NCI-H345 treated with DMSO at 0.1 percent for 48 hours (cell line): ENCODE measurements at regions not wholly inside any gene's neighbourhood (a gene's known extent, or its start where the extent isn't known, plus 50 kb on each side); places are given as distances from the start of the nearest gene placed in this dataset.
"Not testable (repeated sequence)": the region's sequence is repeated elsewhere in the genome, so short reads cannot be mapped to it uniquely, and the experiment has no call there.

Experiments used
- DNase-seq: peaks from one replicate; lab custom pipeline; 2025; ENCODE audit not compliant: unreplicated experiment; lab: John Stamatoyannopoulos, UW

GRCh38 chr13:23947893-23948292 lies 50.6 kb upstream of the C1QTNF9B start:
- DNase-seq = no peak

- DNase-seq = no peak
Observed at GRCh38 chr13:23949200-23949599, 51.9 kb upstream of the C1QTNF9B start.

- no peak for DNase-seq
Observed at GRCh38 chr13:23949736-23950135, 52.4 kb upstream of the C1QTNF9B start.

- DNase-seq = no peak
Observed at GRCh38 chr13:23950736-23951510, 53.6 kb upstream of the C1QTNF9B start.

- DNase-seq = no peak
Observed at GRCh38 chr13:23952796-23953195, 55.5 kb upstream of the C1QTNF9B start.

GRCh38 chr13:23953860-23954512 lies 56.7 kb upstream of the C1QTNF9B start:
- DNase-seq = no peak

GRCh38 chr13:23955064-23955463 lies 57.8 kb upstream of the C1QTNF9B start:
- no peak for DNase-seq

- DNase-seq = no peak
Observed at GRCh38 chr13:23956106-23956505, 58.8 kb upstream of the C1QTNF9B start.

GRCh38 chr13:23957981-23958380 lies 60.7 kb upstream of the C1QTNF9B start:
- DNase-seq = no peak

- no peak for DNase-seq
Observed at GRCh38 chr13:23959231-23959862, 62.0 kb upstream of the C1QTNF9B start.

- peak; percentile 3 for DNase-seq
Observed at GRCh38 chr13:23960566-23961156, 63.4 kb upstream of the C1QTNF9B start.

- DNase-seq = no peak
Observed at GRCh38 chr13:23963184-23963931, 66.1 kb upstream of the C1QTNF9B start.

GRCh38 chr13:23963947-23964346 lies 66.6 kb upstream of the C1QTNF9B start:
- no peak for DNase-seq

GRCh38 chr13:23965346-23965745 lies 68.0 kb upstream of the C1QTNF9B start:
- no peak for DNase-seq

- DNase-seq = no peak
Observed at GRCh38 chr13:23966221-23966690, 69.0 kb upstream of the C1QTNF9B start.

- no peak for DNase-seq
Observed at GRCh38 chr13:23966691-23967615, 69.7 kb upstream of the C1QTNF9B start.

- not testable (repeated sequence) for DNase-seq
Observed at GRCh38 chr13:23967792-23968191, 70.5 kb upstream of the C1QTNF9B start.

GRCh38 chr13:23969647-23970046 lies 72.3 kb upstream of the C1QTNF9B start:
- no peak for DNase-seq

- DNase-seq = peak; percentile 24
Observed at GRCh38 chr13:23979361-23980159, 82.3 kb upstream of the C1QTNF9B start.
